ENCODE measurements at regions not wholly inside any gene's neighbourhood (a gene's known extent, or its start where the extent isn't known, plus 50 kb on each side); places are given as distances from the start of the nearest gene placed in this dataset.

- TF ChIP-seq POLR2A (IDR thresholded peaks at IDR 0.05) (no peak), CTCF (IDR thresholded peaks at IDR 0.05) (no peak)
These were observed 63.9 kb upstream of the B3GAT1 start for GRCh38 chr11:134475951-134476350.

All from thyroid gland (tissue), 4 donors.